Karpas-422 (cell line): ENCODE measurements at regions not wholly inside any gene's neighbourhood (a gene's known extent, or its start where the extent isn't known, plus 50 kb on each side); places are given as distances from the start of the nearest gene placed in this dataset.
"Not testable (repeated sequence)": the region's sequence is repeated elsewhere in the genome, so short reads cannot be mapped to it uniquely, and the experiment has no call there.

Source experiments
- DNase-seq: peaks from one replicate; pipeline ENCODE4 v3.0.0-alpha.2; 2015
- H2AFZ ChIP-seq: fragments of 200-600 bp; sonication (generic); 2 replicates; pipeline ENCODE4 v1.6.1; 2014; ENCODE audit warnings: antibody characterized with exemption, low read length, mixed read lengths
- H3K27ac ChIP-seq: fragments of 200-600 bp; sonication (generic); 2 replicates; pipeline ENCODE4 v1.5.1; 2014; ENCODE audit warnings: mild to moderate bottlenecking, low read length, moderate library complexity
- H3K27me3 ChIP-seq: fragments of 200-600 bp; sonication (generic); 2 replicates; pipeline ENCODE4 v1.6.1; 2014; ENCODE audit warnings: low read length, mixed read lengths
- H3K36me3 ChIP-seq: fragments of 200-600 bp; sonication (generic); 2 replicates; pipeline ENCODE4 v1.6.1; 2014; ENCODE audit warnings: low read length, mixed read lengths; ENCODE audit not compliant: insufficient read depth
- H3K4me1 ChIP-seq: fragments of 200-600 bp; sonication (generic); 2 replicates; pipeline ENCODE4 v1.6.1; 2014; ENCODE audit warnings: mild to moderate bottlenecking, low read length, mixed read lengths
- H3K4me2 ChIP-seq: fragments of 200-600 bp; sonication (generic); 2 replicates; pipeline ENCODE4 v1.6.1; 2014; ENCODE audit warnings: low read length, low read depth, mild to moderate bottlenecking; ENCODE audit not compliant: poor library complexity, severe bottlenecking
- H3K4me3 ChIP-seq: fragments of 200-600 bp; sonication (generic); 2 replicates; pipeline ENCODE4 v1.5.1; 2014; ENCODE audit warnings: mild to moderate bottlenecking, antibody characterized with exemption, low read length, mixed read lengths
- H3K79me2 ChIP-seq: fragments of 200-600 bp; sonication (generic); 2 replicates; pipeline ENCODE4 v1.6.1; 2014; ENCODE audit warnings: mild to moderate bottlenecking, low read length, mixed read lengths
- H3K9ac ChIP-seq: fragments of 200-600 bp; sonication (generic); 2 replicates; pipeline ENCODE4 v1.6.0; 2014; ENCODE audit warnings: low read length
- H3K9me2 ChIP-seq: fragments of 200-600 bp; sonication (generic), shearing (Covaris generic); replicated peaks from 2 replicates; pipeline ENCODE4 v1.6.0; 2014; ENCODE audit warnings: mild to moderate bottlenecking, low read length, moderate library complexity; ENCODE audit not compliant: insufficient read depth
- H3K9me3 ChIP-seq: fragments of 300-700, 200-600 bp; sonication (generic); 2 replicates; pipeline ENCODE4 v1.6.1; 2014; ENCODE audit warnings: low read length, mixed read lengths
- H4K20me1 ChIP-seq: fragments of 200-600 bp; sonication (generic); 2 replicates; pipeline ENCODE4 v1.6.1; 2014; ENCODE audit warnings: mild to moderate bottlenecking, antibody characterized with exemption, low read length, low read depth; ENCODE audit not compliant: insufficient read depth

DNA sequence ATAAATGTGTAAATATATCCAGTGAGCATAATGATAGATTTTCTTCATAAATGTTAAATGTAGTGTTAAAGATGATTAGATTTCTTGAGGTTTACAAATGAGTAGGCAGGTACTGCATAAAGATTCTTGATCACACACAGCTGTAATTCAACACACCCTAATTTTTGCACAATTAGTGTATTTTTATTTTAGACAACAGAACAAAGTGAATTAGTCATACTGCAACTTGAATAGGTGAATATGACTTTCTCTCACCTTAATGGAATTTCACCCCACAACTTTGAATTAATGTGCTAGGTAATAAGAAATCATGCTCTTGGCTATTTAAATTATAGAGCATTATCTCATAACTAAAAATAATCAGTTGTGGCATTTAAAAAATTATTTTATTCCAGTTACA lies 795.7 kb upstream of the ACO1 start:
- Histone ChIP-seq H3K27me3 (no peaks in the 10 kb centered on the region), H3K9ac (no peak overlapping the region), H3K4me3 (no peak overlapping the region), H4K20me1 (no peaks in the 10 kb centered on the region), H3K9me2 (no peaks in the 10 kb centered on the region), H3K79me2 (no peaks in the 10 kb centered on the region), H3K27ac (no peak overlapping the region), H2AFZ (no peak overlapping the region), H3K4me2 (no peak overlapping the region), H3K9me3 (peaks cover 6% of the 10 kb centered on the region), H3K4me1 (no peaks in the 10 kb centered on the region), H3K36me3 (no peaks in the 10 kb centered on the region)
- no peak for DNase-seq

DNA sequence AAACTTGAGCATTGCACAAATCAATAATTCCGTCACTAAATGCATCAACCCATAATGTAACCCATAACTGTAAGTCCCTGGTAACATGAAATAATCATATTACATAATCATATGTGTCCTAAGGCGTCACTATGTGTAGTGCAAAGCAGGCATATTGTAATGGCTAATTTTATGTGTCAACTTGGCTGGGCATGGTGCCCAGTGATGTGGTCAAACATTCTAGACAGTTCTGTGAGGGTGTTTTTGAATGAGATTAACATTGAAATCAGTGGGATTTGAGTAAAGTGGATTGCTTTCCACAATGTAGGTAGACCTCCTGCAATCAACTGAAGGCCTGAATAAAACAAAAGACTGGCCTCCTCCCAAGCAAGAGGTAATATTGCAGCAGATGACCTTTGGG lies 794.4 kb upstream of the ACO1 start:
- H2AFZ ChIP-seq = no peak overlapping the region
- H3K79me2 ChIP-seq = no peaks in the 10 kb centered on the region
- peaks cover under 1% of the 10 kb centered on the region; the same call in 1 of the 2 replicates for H3K9me3 ChIP-seq
- no peaks in the 10 kb centered on the region for H3K36me3 ChIP-seq
- H4K20me1 ChIP-seq = no peaks in the 10 kb centered on the region
- H3K27me3 ChIP-seq = no peaks in the 10 kb centered on the region
- H3K4me3 ChIP-seq = no peak overlapping the region
- H3K4me1 ChIP-seq = no peaks in the 10 kb centered on the region
- H3K27ac ChIP-seq = no peak overlapping the region
- no peaks in the 10 kb centered on the region for H3K9me2 ChIP-seq
- no peak for DNase-seq
- H3K4me2 ChIP-seq = no peak overlapping the region
- no peak overlapping the region for H3K9ac ChIP-seq

- H3K9me2 ChIP-seq, H3K4me3 ChIP-seq, H3K27ac ChIP-seq, H3K9ac ChIP-seq, H3K36me3 ChIP-seq, H3K27me3 ChIP-seq, H3K79me2 ChIP-seq, H2AFZ ChIP-seq, H3K9me3 ChIP-seq, H3K4me1 ChIP-seq, H4K20me1 ChIP-seq, DNase-seq, H3K4me2 ChIP-seq: not testable (repeated sequence)
These were observed 787.4 kb upstream of the ACO1 start for GRCh38 chr9:31597086-31597485.

DNA sequence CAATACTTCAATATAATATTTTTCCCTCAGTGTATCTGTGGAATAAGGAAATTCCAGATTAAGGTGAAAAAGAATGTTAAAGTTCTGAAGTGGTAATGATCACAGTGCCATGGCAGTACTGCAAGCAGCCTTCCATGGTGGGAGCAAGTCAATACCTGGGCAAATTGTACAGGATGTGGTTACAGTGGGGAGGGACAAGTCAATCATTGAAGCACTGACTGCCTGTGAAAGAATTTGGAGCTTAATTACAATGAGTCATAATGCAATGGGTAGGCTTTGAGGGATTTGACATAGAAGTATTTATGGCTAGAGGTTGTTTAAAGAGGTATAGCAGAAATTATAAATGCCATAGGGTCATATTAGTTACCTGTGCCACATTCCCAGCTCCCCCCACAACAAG lies 786.5 kb upstream of the ACO1 start:
- Histone ChIP-seq H4K20me1 (no peaks in the 10 kb centered on the region), H3K4me1 (no peaks in the 10 kb centered on the region), H3K9ac (no peak overlapping the region), H3K4me3 (no peak overlapping the region), H3K9me3 (no peaks in the 10 kb centered on the region), H3K27ac (no peak overlapping the region), H3K79me2 (no peaks in the 10 kb centered on the region), H3K4me2 (no peak overlapping the region), H3K27me3 (no peaks in the 10 kb centered on the region), H2AFZ (no peak overlapping the region), H3K9me2 (no peaks in the 10 kb centered on the region), H3K36me3 (no peaks in the 10 kb centered on the region)
- no peak for DNase-seq

DNA sequence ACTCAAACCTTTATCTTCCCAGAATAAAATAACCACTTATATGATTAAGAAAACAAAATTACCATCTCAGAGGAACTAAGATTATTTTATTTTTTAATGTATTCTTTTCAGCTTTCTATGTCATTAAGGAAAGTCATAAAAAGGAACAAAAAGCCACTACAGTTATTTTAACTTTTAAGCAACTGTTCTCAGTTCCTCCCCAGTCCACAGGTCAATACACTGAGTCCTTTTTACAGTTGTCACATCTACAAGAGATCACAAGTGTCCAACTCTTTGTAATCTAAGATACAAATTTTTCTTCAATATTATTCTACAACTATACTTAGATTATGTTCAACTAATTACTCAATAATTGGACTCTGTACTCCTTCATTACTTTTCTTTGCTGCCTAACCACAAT lies 782.8 kb upstream of the ACO1 start:
- H3K79me2 ChIP-seq = no peaks in the 10 kb centered on the region
- no peaks in the 10 kb centered on the region for H3K36me3 ChIP-seq
- no peaks in the 10 kb centered on the region for H3K9me2 ChIP-seq
- no peak overlapping the region for H2AFZ ChIP-seq
- H3K9ac ChIP-seq = no peak overlapping the region
- no peak overlapping the region for H3K4me2 ChIP-seq
- no peaks in the 10 kb centered on the region for H3K27me3 ChIP-seq
- H3K9me3 ChIP-seq = no peaks in the 10 kb centered on the region
- no peak for DNase-seq
- H3K27ac ChIP-seq = no peak overlapping the region
- H3K4me3 ChIP-seq = no peak overlapping the region
- H4K20me1 ChIP-seq = no peaks in the 10 kb centered on the region
- no peaks in the 10 kb centered on the region for H3K4me1 ChIP-seq

DNA sequence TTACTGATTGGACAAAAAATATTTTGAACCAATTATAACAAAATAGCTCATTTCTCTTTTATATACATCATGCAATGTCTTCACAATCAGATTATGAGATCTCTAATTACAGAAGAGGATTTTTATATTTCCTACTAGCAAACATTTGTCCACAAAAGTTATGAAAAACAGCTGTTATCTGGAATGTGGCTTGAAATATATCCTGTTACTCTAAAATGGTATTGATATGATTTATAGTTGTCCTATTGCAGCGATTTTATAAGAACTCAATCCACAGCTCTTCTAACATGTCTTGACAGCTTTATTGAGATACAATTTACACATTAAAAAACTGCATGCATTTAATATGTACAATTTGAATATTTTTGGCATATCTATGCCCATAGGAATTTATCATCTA lies 779.9 kb upstream of the ACO1 start:
- Histone ChIP-seq H3K79me2 (no peaks in the 10 kb centered on the region), H3K27me3 (no peaks in the 10 kb centered on the region), H3K4me2 (no peak overlapping the region), H3K36me3 (no peaks in the 10 kb centered on the region), H3K4me1 (no peaks in the 10 kb centered on the region), H4K20me1 (no peaks in the 10 kb centered on the region), H3K9me3 (peaks cover 3% of the 10 kb centered on the region; the same call in 1 of the 2 replicates), H3K27ac (no peak overlapping the region), H2AFZ (no peak overlapping the region), H3K9me2 (no peaks in the 10 kb centered on the region), H3K9ac (no peak overlapping the region), H3K4me3 (no peak overlapping the region)
- no peak for DNase-seq

GRCh38 chr9:31605164-31605563 lies 779.3 kb upstream of the ACO1 start:
- no peaks in the 10 kb centered on the region for H3K9me2 ChIP-seq
- H4K20me1 ChIP-seq = no peaks in the 10 kb centered on the region
- H3K79me2 ChIP-seq = no peaks in the 10 kb centered on the region
- H2AFZ ChIP-seq = no peak overlapping the region
- no peaks in the 10 kb centered on the region for H3K36me3 ChIP-seq
- no peaks in the 10 kb centered on the region for H3K27me3 ChIP-seq
- DNase-seq = no peak
- no peak overlapping the region for H3K27ac ChIP-seq
- H3K9ac ChIP-seq = no peak overlapping the region
- H3K4me2 ChIP-seq = no peak overlapping the region
- H3K4me1 ChIP-seq = no peaks in the 10 kb centered on the region
- peaks cover 3% of the 10 kb centered on the region; the same call in 1 of the 2 replicates for H3K9me3 ChIP-seq
- no peak overlapping the region for H3K4me3 ChIP-seq

DNA sequence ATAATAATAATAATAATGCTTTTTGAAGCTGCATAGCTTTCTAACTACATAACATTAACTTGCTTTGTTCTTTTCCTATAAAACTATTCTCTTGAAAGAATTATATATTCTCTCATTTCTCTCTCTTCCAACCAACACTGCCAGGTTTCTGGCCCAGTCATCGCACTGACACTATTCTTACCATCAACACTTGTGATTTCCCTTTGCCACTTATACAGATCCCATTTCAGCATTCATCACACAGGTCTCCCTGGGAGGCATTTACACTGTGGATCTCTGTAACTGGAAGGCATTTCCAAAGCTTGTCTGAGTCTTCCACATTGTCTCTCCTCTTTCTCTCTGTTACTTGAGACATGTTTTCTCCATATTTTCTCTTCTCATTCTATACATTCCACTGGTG lies 777.8 kb upstream of the ACO1 start:
- Histone ChIP-seq H3K4me3 (no peak overlapping the region), H3K4me1 (no peaks in the 10 kb centered on the region), H3K9me3 (peaks cover 3% of the 10 kb centered on the region; the same call in 1 of the 2 replicates), H3K27me3 (no peaks in the 10 kb centered on the region), H3K27ac (no peak overlapping the region), H3K36me3 (no peaks in the 10 kb centered on the region), H3K9ac (no peak overlapping the region), H3K9me2 (no peaks in the 10 kb centered on the region), H3K79me2 (no peaks in the 10 kb centered on the region), H4K20me1 (no peaks in the 10 kb centered on the region), H2AFZ (no peak overlapping the region), H3K4me2 (no peak overlapping the region)
- no peak for DNase-seq

DNA sequence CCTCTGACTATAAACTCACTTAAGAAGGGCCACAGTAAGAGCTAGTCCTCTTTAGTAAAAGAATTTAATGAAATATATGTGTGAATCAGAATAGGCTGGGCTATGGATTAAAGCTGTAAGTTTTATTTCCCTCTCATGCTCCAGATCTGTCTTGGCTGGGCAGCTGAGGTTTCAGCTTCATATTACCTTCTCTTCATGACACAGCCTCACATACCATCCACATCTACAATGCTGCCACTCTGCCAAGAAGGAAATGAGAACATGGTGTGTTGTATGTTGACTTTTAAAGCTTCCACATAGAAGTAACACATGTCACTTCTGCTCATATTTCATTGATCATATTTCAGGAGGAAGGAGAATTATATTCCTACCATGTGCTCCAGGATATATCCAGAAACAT lies 776.0 kb upstream of the ACO1 start:
- no peaks in the 10 kb centered on the region for H3K4me1 ChIP-seq
- H4K20me1 ChIP-seq = no peaks in the 10 kb centered on the region
- H3K27ac ChIP-seq = no peak overlapping the region
- no peak overlapping the region for H3K4me2 ChIP-seq
- no peak overlapping the region for H2AFZ ChIP-seq
- DNase-seq = no peak
- no peaks in the 10 kb centered on the region for H3K79me2 ChIP-seq
- no peak overlapping the region for H3K4me3 ChIP-seq
- H3K27me3 ChIP-seq = no peaks in the 10 kb centered on the region
- H3K9me3 ChIP-seq = peaks cover 3% of the 10 kb centered on the region; the same call in 1 of the 2 replicates
- H3K9me2 ChIP-seq = no peaks in the 10 kb centered on the region
- no peak overlapping the region for H3K9ac ChIP-seq
- no peaks in the 10 kb centered on the region for H3K36me3 ChIP-seq
